ENCODE measurements at regions not wholly inside any gene's neighbourhood (a gene's known extent, or its start where the extent isn't known, plus 50 kb on each side); places are given as distances from the start of the nearest gene placed in this dataset.

- DNase-seq (ENCODE audit: low read depth): no peak
These were observed 605.0 kb downstream of the MTRR start for GRCh38 chr5:8473827-8474568.

- DNase-seq (ENCODE audit: low read depth): no peak
These were observed 605.6 kb downstream of the MTRR start for GRCh38 chr5:8474569-8474930.

GRCh38 chr5:8478326-8478725 lies 609.4 kb downstream of the MTRR start:
- DNase-seq (ENCODE audit: low read depth): no peak

- DNase-seq (ENCODE audit: low read depth): no peak
These were observed 612.1 kb downstream of the MTRR start for GRCh38 chr5:8481007-8481406.

- no peak for DNase-seq (ENCODE audit: low read depth)
These were observed 622.3 kb downstream of the MTRR start for GRCh38 chr5:8491254-8491653.

GRCh38 chr5:8493176-8493575 lies 624.2 kb downstream of the MTRR start:
- DNase-seq (ENCODE audit: low read depth): no peak

GRCh38 chr5:8500426-8500825 lies 631.5 kb downstream of the MTRR start:
- peak; percentile 10 for DNase-seq (ENCODE audit: low read depth)

- no peak for DNase-seq (ENCODE audit: low read depth)
These were observed 636.2 kb downstream of the MTRR start for GRCh38 chr5:8505196-8505595.

GRCh38 chr5:8508231-8508630 lies 639.3 kb downstream of the MTRR start:
- DNase-seq (ENCODE audit: low read depth): no peak

GRCh38 chr5:8516356-8516755 lies 647.4 kb downstream of the MTRR start:
- DNase-seq (ENCODE audit: low read depth): no peak

GRCh38 chr5:8517456-8517855 lies 648.5 kb downstream of the MTRR start:
- DNase-seq (ENCODE audit: low read depth): no peak

GRCh38 chr5:8520917-8521316 lies 652.0 kb downstream of the MTRR start:
- DNase-seq (ENCODE audit: low read depth): no peak

GRCh38 chr5:8521991-8522390 lies 653.0 kb downstream of the MTRR start:
- DNase-seq (ENCODE audit: low read depth): no peak

GRCh38 chr5:8522646-8523045 lies 653.7 kb downstream of the MTRR start:
- no peak for DNase-seq (ENCODE audit: low read depth)

- no peak for DNase-seq (ENCODE audit: low read depth)
These were observed 654.6 kb downstream of the MTRR start for GRCh38 chr5:8523501-8523900.

- no peak for DNase-seq (ENCODE audit: low read depth)
These were observed 656.9 kb downstream of the MTRR start for GRCh38 chr5:8525819-8526218.

- DNase-seq (ENCODE audit: low read depth): no peak
These were observed 659.2 kb downstream of the MTRR start for GRCh38 chr5:8528106-8528505.

GRCh38 chr5:8538821-8539220 lies 669.9 kb downstream of the MTRR start:
- no peak for DNase-seq (ENCODE audit: low read depth)

GRCh38 chr5:8540317-8540716 lies 671.4 kb downstream of the MTRR start:
- no peak for DNase-seq (ENCODE audit: low read depth)

GRCh38 chr5:8550921-8551320 lies 682.0 kb downstream of the MTRR start:
- no peak for DNase-seq (ENCODE audit: low read depth)

- DNase-seq (ENCODE audit: low read depth): no peak
These were observed 684.4 kb downstream of the MTRR start for GRCh38 chr5:8553364-8553763.

- no peak for DNase-seq (ENCODE audit: low read depth)
These were observed 688.8 kb downstream of the MTRR start for GRCh38 chr5:8557728-8558127.

- DNase-seq (ENCODE audit: low read depth): no peak
These were observed 691.8 kb downstream of the MTRR start for GRCh38 chr5:8560776-8561175.

GRCh38 chr5:8561224-8561840 lies 692.4 kb downstream of the MTRR start:
- no peak for DNase-seq (ENCODE audit: low read depth)

All from fibroblast of gingiva (primary cell).